ENCODE measurements at regions not wholly inside any gene's neighbourhood (a gene's known extent, or its start where the extent isn't known, plus 50 kb on each side); places are given as distances from the start of the nearest gene placed in this dataset.

DNA sequence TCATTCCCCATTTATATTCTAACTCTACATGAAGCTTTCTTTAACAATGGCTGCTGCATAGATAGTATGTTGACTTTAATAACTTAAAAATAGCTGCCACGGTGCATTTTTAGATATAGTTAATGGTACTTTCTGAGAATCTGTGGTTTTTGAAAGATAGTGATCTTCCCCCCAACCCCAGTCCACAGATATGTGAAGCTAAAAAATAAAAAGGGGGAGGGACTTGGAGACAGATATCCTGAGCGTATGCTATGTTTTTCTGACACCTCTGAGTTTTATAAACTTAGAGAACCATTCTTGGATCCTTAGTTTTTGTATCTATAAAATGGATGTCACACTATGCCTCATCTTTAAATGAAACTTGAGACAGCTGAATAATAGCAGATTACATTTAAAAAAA lies 120.5 kb downstream of the SNX18 start:
- Histone ChIP-seq H3K79me2 (ENCODE audit: insufficient read depth, low read length) (no peaks in the 10 kb centered on the region), H3K27ac (ENCODE audit: low read depth in 1 of 2, low read length in 2 of 2) (no peak overlapping the region), H2AFZ (ENCODE audit: insufficient read depth, low read depth, low read length, poor library complexity, severe bottlenecking) (no peak overlapping the region), H4K20me1 (ENCODE audit: insufficient read depth, low read length) (no peaks in the 10 kb centered on the region), H3K9ac (ENCODE audit: insufficient read depth, low read length, poor library complexity, severe bottlenecking) (no peak overlapping the region), H3K36me3 (replicated peaks in 1 of 2; ENCODE audit: control insufficient read depth in 1 of 2, insufficient read depth in 2 of 2, low read length in 2 of 2) (no peaks in the 10 kb centered on the region), H3K9me3 (replicated peaks in 1 of 2; ENCODE audit: control insufficient read depth in 1 of 2, insufficient read depth in 1 of 2, low read length in 2 of 2) (no peaks in the 10 kb centered on the region), H3K4me3 (replicated peaks in 1 of 3; ENCODE audit: low read depth in 2 of 3, low read length in 3 of 3) (no peak overlapping the region), H3K4me2 (replicated peaks; ENCODE audit: extremely low read depth, low read length, poor library complexity, severe bottlenecking) (no peak overlapping the region), H3K27me3 (ENCODE audit: control insufficient read depth in 2 of 2, insufficient read depth in 2 of 2, low read length in 2 of 2) (no peaks in the 10 kb centered on the region), H3K4me1 (ENCODE audit: control insufficient read depth in 1 of 2, insufficient read depth in 2 of 2, low read length in 2 of 2) (peaks cover 0 to 4% of the 10 kb centered on the region in 2 donors)
- Mint-ChIP-seq H3K9me3 (no peaks in the 10 kb centered on the region), H3K4me3 (no peak overlapping the region), H3K4me1 (peaks cover 13% of the 10 kb centered on the region), H3K36me3 (no peaks in the 10 kb centered on the region), H3K27ac (no peak overlapping the region), H3K27me3 (ENCODE audit: low read depth in 3 of 3) (no peaks in the 10 kb centered on the region)
- no CpG with 5 or more reads among the region's 2 CpGs for WGBS (ENCODE audit: insufficient coverage)
- TF ChIP-seq, protein P1, sequence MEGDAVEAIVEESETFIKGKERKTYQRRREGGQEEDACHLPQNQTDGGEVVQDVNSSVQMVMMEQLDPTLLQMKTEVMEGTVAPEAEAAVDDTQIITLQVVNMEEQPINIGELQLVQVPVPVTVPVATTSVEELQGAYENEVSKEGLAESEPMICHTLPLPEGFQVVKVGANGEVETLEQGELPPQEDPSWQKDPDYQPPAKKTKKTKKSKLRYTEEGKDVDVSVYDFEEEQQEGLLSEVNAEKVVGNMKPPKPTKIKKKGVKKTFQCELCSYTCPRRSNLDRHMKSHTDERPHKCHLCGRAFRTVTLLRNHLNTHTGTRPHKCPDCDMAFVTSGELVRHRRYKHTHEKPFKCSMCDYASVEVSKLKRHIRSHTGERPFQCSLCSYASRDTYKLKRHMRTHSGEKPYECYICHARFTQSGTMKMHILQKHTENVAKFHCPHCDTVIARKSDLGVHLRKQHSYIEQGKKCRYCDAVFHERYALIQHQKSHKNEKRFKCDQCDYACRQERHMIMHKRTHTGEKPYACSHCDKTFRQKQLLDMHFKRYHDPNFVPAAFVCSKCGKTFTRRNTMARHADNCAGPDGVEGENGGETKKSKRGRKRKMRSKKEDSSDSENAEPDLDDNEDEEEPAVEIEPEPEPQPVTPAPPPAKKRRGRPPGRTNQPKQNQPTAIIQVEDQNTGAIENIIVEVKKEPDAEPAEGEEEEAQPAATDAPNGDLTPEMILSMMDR (IDR thresholded peaks at IDR 0.05), result no peak
- intact Hi-C loops (cut with micrococcal nuclease), result no loop called here
- DNase-seq, result no peak

DNA sequence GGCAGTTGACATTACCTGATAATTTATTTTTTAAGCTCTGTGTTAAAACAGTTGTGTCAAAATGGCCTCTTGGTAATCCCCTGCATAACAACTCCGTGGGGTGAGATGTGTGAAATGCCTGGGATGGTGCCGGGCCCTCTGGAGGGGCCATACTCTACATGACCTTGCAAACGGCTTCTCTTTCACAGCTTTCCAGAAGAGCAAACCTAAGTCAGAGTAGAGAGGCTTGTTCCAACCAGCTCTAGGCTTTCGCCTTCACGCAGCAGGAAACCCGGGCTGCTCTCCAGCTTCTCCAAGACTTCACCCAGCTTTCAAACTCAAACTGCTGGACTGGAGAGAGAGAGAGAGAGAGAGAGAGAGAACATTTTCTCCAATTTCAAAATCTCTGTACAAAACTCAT lies 120.1 kb downstream of the SNX18 start:
- H3K27me3 ChIP-seq (ENCODE audit: control insufficient read depth in 2 of 2, insufficient read depth in 2 of 2, low read length in 2 of 2), result no peaks in the 10 kb centered on the region
- H3K4me1 ChIP-seq (ENCODE audit: control insufficient read depth in 1 of 2, insufficient read depth in 2 of 2, low read length in 2 of 2), result peaks cover 0 to 4% of the 10 kb centered on the region in 2 donors
- no peak overlapping the region for H3K4me3 ChIP-seq (replicated peaks in 1 of 3; ENCODE audit: low read depth in 2 of 3, low read length in 3 of 3)
- DNase-seq, result no peak
- H3K9me3 ChIP-seq (replicated peaks in 1 of 2; ENCODE audit: control insufficient read depth in 1 of 2, insufficient read depth in 1 of 2, low read length in 2 of 2), result no peaks in the 10 kb centered on the region
- no peak overlapping the region for H3K4me3 Mint-ChIP-seq
- no peak overlapping the region for H3K27ac ChIP-seq (ENCODE audit: low read depth in 1 of 2, low read length in 2 of 2)
- intact Hi-C loops (cut with micrococcal nuclease), result no loop called here
- no peak overlapping the region for H3K4me2 ChIP-seq (replicated peaks; ENCODE audit: extremely low read depth, low read length, poor library complexity, severe bottlenecking)
- no peaks in the 10 kb centered on the region for H3K27me3 Mint-ChIP-seq (ENCODE audit: low read depth in 3 of 3)
- no peak overlapping the region for H3K27ac Mint-ChIP-seq
- H3K9me3 Mint-ChIP-seq, result no peaks in the 10 kb centered on the region
- no CpG with 5 or more reads among the region's 6 CpGs for WGBS (ENCODE audit: insufficient coverage)
- no peak overlapping the region for H3K9ac ChIP-seq (ENCODE audit: insufficient read depth, low read length, poor library complexity, severe bottlenecking)
- no peaks in the 10 kb centered on the region for H3K36me3 Mint-ChIP-seq
- TF ChIP-seq, protein P1 (IDR thresholded peaks at IDR 0.05), result no peak
- H4K20me1 ChIP-seq (ENCODE audit: insufficient read depth, low read length), result no peaks in the 10 kb centered on the region
- no peaks in the 10 kb centered on the region for H3K79me2 ChIP-seq (ENCODE audit: insufficient read depth, low read length)
- no peaks in the 10 kb centered on the region for H3K36me3 ChIP-seq (replicated peaks in 1 of 2; ENCODE audit: control insufficient read depth in 1 of 2, insufficient read depth in 2 of 2, low read length in 2 of 2)
- H2AFZ ChIP-seq (ENCODE audit: insufficient read depth, low read depth, low read length, poor library complexity, severe bottlenecking), result no peak overlapping the region
- peaks cover 15% of the 10 kb centered on the region for H3K4me1 Mint-ChIP-seq
